Right atrium auricular region (tissue), 2 donors: ENCODE measurements at regions not wholly inside any gene's neighbourhood (a gene's known extent, or its start where the extent isn't known, plus 50 kb on each side); places are given as distances from the start of the nearest gene placed in this dataset.

Experiments
- DNase-seq: peaks from one replicate; pipeline ENCODE4 v3.0.0-alpha.2; 2019; ENCODE audit warnings: low spot score
- H3K27ac ChIP-seq, 2 donors: fragments of 200-600 bp; sonication (generic); 1 replicate in 1 of 2; 2 replicates in 1 of 2; pipeline ENCODE4 v1.5.1; 2016 to 2019
- H3K27me3 ChIP-seq, 2 donors: fragments of 200-600 bp; sonication (generic); one replicate each; pipeline versions ENCODE4 v1.5.1 to v1.6.0; 2017 to 2019
- H3K36me3 ChIP-seq: fragments of 200-600 bp; sonication (generic); one replicate; pipeline ENCODE4 v1.5.1; 2016
- H3K4me1 ChIP-seq, 2 donors: fragments of 200-600 bp; sonication (generic); one replicate each; pipeline versions ENCODE4 v1.5.1 to v1.6.0; 2017 to 2019
- H3K4me3 ChIP-seq, 2 donors: fragments of 200-600 bp; sonication (generic); 1 replicate in 1 of 2; 2 replicates in 1 of 2; pipeline ENCODE4 v1.5.1; 2017 to 2019; ENCODE audit warnings: mild to moderate bottlenecking in 1 of 2, moderate library complexity in 1 of 2
- H3K9me3 ChIP-seq, 2 donors: fragments of 200-600 bp; sonication (generic); one replicate each; pipeline ENCODE4 v1.5.1; 2019
- TF ChIP-seq, protein P1 (sequence below), 2 donors: fragments of 200-600 bp; sonication (generic); IDR thresholded peaks; one replicate each; pipeline ENCODE4 v1.5.1; 2019; ENCODE audit warnings: antibody characterized with exemption in 2 of 2

DNA sequence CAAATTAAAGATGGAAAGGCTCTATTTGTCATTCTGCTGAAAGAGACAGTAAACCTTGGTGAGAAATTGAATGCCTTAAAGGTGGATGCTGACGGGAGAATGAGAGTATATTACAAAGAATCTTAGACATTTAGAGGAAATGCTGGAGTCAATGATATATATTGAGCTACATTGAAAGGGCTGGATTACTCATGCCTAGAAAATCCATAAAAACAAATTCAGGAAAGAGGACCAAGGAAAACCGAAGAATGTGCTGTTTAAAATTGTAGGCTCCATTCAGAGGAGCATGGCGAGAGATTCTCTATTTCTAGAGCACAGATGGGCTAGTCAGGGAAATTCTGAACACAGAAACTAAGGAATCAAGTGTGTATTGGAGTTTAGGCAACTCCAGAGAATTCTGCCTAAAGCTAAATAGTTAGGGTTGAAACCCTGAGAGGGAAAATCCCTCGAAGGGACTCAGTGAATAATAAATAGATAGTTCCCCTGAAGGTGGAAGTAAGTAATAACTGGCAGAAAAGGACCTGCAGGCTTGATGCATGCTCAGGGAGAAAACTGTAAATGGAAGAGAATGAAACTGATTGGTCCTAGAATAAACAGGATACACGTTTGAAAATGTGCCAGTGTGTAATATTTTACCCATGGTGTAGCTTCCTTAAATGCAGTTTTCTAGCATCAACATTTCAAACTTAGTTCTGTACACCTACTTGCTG is 1532.4 kb upstream of the TENM3 start:
- no peaks in the 10 kb centered on the region for H3K36me3 ChIP-seq
- no peak for DNase-seq
- no peak overlapping the region for H3K27ac ChIP-seq
- H3K9me3 ChIP-seq: peaks cover 0 to 12% of the 10 kb centered on the region in 2 donors
- TF ChIP-seq, protein P1, sequence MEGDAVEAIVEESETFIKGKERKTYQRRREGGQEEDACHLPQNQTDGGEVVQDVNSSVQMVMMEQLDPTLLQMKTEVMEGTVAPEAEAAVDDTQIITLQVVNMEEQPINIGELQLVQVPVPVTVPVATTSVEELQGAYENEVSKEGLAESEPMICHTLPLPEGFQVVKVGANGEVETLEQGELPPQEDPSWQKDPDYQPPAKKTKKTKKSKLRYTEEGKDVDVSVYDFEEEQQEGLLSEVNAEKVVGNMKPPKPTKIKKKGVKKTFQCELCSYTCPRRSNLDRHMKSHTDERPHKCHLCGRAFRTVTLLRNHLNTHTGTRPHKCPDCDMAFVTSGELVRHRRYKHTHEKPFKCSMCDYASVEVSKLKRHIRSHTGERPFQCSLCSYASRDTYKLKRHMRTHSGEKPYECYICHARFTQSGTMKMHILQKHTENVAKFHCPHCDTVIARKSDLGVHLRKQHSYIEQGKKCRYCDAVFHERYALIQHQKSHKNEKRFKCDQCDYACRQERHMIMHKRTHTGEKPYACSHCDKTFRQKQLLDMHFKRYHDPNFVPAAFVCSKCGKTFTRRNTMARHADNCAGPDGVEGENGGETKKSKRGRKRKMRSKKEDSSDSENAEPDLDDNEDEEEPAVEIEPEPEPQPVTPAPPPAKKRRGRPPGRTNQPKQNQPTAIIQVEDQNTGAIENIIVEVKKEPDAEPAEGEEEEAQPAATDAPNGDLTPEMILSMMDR (IDR thresholded peaks at IDR 0.05): no peak
- H3K4me3 ChIP-seq: no peak overlapping the region
- H3K4me1 ChIP-seq: no peaks in the 10 kb centered on the region
- H3K27me3 ChIP-seq: no peaks in the 10 kb centered on the region

DNA sequence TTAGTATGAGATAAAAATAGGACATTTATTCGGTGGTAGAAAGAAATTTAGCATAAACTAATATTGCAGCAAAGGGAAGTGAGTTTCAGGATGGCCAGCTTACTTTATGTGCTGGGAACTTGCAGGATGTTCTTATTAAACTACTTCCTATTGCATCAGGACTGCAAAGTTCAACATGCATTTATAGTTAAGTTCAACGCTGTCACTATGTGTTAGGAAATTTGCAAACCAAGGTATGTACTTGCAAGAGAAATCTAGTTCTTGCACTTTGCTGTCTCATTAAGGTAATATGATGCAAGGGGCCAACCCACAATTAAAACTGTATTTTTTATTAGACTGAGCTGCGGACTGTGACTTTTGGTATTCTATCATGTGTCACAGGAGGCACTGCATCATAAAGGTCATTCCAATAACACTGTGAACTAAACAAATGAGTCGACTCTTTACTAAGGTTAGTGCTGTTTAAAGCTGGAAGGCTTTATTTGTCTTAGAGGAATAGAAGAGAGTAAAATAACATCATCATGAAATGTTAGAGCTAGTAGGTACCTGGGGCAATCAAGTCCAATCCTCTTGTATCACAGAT is 1525.7 kb upstream of the TENM3 start:
- Histone ChIP-seq H3K27ac (no peak overlapping the region), H3K27me3 (no peaks in the 10 kb centered on the region), H3K4me1 (no peaks in the 10 kb centered on the region), H3K9me3 (no peaks in the 10 kb centered on the region), H3K4me3 (no peak overlapping the region), H3K36me3 (no peaks in the 10 kb centered on the region)
- TF ChIP-seq, protein P1 (IDR thresholded peaks at IDR 0.05): no peak
- no peak for DNase-seq

DNA sequence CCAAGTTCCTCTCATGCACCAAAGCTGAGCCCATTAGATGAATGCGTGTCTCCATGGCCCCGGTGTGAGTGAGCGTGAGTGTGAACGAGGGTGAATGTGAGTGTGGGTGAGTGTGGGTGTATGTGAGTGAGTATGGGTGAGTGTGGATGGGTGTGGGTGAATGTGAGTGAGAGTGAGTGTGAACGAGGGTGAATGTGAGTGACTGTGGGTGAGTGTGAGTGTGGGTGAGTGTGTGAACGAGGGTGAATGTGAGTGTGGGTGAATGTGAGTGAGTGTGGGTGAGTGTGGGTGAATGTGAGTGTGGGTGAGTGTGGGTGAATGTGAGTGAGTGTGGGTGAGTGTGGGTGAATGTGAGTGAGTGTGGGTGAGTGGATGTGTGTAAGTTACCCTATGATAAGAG is 1521.8 kb upstream of the TENM3 start:
- H3K36me3 ChIP-seq: no peaks in the 10 kb centered on the region
- H3K27me3 ChIP-seq: no peaks in the 10 kb centered on the region
- H3K27ac ChIP-seq: no peak overlapping the region
- no peaks in the 10 kb centered on the region for H3K4me1 ChIP-seq
- DNase-seq: no peak
- H3K9me3 ChIP-seq: no peaks in the 10 kb centered on the region
- TF ChIP-seq, protein P1 (IDR thresholded peaks at IDR 0.05): no peak
- H3K4me3 ChIP-seq: no peak overlapping the region

DNA sequence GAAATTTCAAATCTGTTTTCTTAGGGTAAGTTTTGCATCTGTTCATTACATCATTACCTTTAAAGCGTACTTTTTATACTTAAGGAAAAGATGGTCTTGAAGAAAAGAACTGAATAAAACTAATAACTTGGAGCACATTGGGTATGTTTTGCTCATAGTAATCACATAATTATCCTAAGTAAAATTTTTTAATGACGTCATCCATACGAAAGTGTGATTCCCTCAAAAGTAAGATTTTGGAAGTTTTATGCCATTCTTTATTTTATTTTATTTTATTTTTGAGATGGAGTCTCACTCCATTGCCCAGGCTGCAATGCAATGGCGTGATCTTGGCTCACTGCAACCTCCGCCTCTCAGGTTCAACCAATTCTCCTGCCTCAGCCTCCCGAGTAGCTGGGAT is 1516.6 kb upstream of the TENM3 start:
- no peaks in the 10 kb centered on the region for H3K4me1 ChIP-seq
- H3K9me3 ChIP-seq: no peaks in the 10 kb centered on the region
- no peak for DNase-seq
- H3K36me3 ChIP-seq: no peaks in the 10 kb centered on the region
- H3K27me3 ChIP-seq: no peaks in the 10 kb centered on the region
- no peak overlapping the region for H3K4me3 ChIP-seq
- TF ChIP-seq, protein P1 (IDR thresholded peaks at IDR 0.05): no peak
- H3K27ac ChIP-seq: no peak overlapping the region

DNA sequence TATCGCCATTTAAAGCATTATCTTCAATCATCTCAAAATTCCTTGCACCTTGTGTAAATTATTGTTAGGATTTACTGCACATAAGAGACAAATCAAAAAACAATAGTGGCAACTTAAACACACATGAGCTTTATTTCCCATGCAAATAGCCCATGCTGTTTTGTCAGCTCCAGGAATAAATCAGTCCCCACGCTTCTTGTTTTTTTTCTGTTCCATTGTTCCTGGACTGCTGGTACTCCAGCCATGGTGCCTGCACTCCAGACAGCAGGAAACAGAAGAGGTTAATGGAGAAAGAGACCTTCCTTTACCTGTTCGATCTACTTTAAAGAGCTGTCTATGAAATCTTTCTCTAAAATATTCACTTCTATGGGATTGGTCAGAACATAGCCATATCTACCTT is 1515.7 kb upstream of the TENM3 start:
- DNase-seq: no peak
- TF ChIP-seq, protein P1 (IDR thresholded peaks at IDR 0.05): no peak
- Histone ChIP-seq H3K27ac (no peak overlapping the region), H3K4me1 (no peaks in the 10 kb centered on the region), H3K4me3 (no peak overlapping the region), H3K27me3 (no peaks in the 10 kb centered on the region), H3K9me3 (no peaks in the 10 kb centered on the region), H3K36me3 (no peaks in the 10 kb centered on the region)
